ENCODE measurements at regions not wholly inside any gene's neighbourhood (a gene's known extent, or its start where the extent isn't known, plus 50 kb on each side); places are given as distances from the start of the nearest gene placed in this dataset.

GRCh38 chr1:69410893-69411292, 156.8 kb upstream of the LRRC7 start:
- no peak for ATAC-seq
- TF ChIP-seq OSR1 (CRISPR knock-in tag; IDR thresholded peaks at IDR 0.05) (no peak), SNAI2 (CRISPR knock-in tag; IDR thresholded peaks at IDR 0.05) (no peak), ZC3H10 (CRISPR knock-in tag; IDR thresholded peaks at IDR 0.05) (no peak), GLIS3 (CRISPR knock-in tag; IDR thresholded peaks at IDR 0.05) (no peak), RARB (CRISPR knock-in tag; IDR thresholded peaks at IDR 0.05) (no peak), ARNTL (CRISPR knock-in tag; IDR thresholded peaks at IDR 0.05; ENCODE audit: borderline replicate concordance, low read depth) (no peak), ESRRG (CRISPR knock-in tag; IDR thresholded peaks at IDR 0.05) (no peak), TCF4 (CRISPR knock-in tag; IDR thresholded peaks at IDR 0.05; ENCODE audit: borderline replicate concordance) (no peak), CSDC2 (CRISPR knock-in tag; IDR thresholded peaks at IDR 0.05) (no peak), ZNF565 (CRISPR knock-in tag; conservative IDR thresholded peaks at IDR 0.05; ENCODE audit: low read depth) (no peak), TOX (CRISPR knock-in tag; IDR thresholded peaks at IDR 0.05; ENCODE audit: borderline replicate concordance) (no peak), ZNF70 (CRISPR knock-in tag; IDR thresholded peaks at IDR 0.05) (no peak), ISL1 (CRISPR knock-in tag; IDR thresholded peaks at IDR 0.05) (no peak), ZNF8 (CRISPR knock-in tag; IDR thresholded peaks at IDR 0.05) (no peak)
- TF ChIP-seq, protein P1, sequence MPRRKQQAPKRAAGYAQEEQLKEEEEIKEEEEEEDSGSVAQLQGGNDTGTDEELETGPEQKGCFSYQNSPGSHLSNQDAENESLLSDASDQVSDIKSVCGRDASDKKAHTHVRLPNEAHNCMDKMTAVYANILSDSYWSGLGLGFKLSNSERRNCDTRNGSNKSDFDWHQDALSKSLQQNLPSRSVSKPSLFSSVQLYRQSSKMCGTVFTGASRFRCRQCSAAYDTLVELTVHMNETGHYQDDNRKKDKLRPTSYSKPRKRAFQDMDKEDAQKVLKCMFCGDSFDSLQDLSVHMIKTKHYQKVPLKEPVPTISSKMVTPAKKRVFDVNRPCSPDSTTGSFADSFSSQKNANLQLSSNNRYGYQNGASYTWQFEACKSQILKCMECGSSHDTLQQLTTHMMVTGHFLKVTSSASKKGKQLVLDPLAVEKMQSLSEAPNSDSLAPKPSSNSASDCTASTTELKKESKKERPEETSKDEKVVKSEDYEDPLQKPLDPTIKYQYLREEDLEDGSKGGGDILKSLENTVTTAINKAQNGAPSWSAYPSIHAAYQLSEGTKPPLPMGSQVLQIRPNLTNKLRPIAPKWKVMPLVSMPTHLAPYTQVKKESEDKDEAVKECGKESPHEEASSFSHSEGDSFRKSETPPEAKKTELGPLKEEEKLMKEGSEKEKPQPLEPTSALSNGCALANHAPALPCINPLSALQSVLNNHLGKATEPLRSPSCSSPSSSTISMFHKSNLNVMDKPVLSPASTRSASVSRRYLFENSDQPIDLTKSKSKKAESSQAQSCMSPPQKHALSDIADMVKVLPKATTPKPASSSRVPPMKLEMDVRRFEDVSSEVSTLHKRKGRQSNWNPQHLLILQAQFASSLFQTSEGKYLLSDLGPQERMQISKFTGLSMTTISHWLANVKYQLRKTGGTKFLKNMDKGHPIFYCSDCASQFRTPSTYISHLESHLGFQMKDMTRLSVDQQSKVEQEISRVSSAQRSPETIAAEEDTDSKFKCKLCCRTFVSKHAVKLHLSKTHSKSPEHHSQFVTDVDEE (CRISPR knock-in tag; IDR thresholded peaks at IDR 0.05) = no peak
- TF ChIP-seq, protein P2, sequence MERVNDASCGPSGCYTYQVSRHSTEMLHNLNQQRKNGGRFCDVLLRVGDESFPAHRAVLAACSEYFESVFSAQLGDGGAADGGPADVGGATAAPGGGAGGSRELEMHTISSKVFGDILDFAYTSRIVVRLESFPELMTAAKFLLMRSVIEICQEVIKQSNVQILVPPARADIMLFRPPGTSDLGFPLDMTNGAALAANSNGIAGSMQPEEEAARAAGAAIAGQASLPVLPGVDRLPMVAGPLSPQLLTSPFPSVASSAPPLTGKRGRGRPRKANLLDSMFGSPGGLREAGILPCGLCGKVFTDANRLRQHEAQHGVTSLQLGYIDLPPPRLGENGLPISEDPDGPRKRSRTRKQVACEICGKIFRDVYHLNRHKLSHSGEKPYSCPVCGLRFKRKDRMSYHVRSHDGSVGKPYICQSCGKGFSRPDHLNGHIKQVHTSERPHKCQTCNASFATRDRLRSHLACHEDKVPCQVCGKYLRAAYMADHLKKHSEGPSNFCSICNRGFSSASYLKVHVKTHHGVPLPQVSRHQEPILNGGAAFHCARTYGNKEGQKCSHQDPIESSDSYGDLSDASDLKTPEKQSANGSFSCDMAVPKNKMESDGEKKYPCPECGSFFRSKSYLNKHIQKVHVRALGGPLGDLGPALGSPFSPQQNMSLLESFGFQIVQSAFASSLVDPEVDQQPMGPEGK (CRISPR knock-in tag; IDR thresholded peaks at IDR 0.05; ENCODE audit: borderline replicate concordance) = no peak
- TF ChIP-seq, protein P3, sequence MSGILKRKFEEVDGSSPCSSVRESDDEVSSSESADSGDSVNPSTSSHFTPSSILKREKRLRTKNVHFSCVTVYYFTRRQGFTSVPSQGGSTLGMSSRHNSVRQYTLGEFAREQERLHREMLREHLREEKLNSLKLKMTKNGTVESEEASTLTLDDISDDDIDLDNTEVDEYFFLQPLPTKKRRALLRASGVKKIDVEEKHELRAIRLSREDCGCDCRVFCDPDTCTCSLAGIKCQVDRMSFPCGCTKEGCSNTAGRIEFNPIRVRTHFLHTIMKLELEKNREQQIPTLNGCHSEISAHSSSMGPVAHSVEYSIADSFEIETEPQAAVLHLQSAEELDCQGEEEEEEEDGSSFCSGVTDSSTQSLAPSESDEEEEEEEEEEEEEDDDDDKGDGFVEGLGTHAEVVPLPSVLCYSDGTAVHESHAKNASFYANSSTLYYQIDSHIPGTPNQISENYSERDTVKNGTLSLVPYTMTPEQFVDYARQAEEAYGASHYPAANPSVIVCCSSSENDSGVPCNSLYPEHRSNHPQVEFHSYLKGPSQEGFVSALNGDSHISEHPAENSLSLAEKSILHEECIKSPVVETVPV (CRISPR knock-in tag; IDR thresholded peaks at IDR 0.05) = no peak
- TF ChIP-seq, protein P4, sequence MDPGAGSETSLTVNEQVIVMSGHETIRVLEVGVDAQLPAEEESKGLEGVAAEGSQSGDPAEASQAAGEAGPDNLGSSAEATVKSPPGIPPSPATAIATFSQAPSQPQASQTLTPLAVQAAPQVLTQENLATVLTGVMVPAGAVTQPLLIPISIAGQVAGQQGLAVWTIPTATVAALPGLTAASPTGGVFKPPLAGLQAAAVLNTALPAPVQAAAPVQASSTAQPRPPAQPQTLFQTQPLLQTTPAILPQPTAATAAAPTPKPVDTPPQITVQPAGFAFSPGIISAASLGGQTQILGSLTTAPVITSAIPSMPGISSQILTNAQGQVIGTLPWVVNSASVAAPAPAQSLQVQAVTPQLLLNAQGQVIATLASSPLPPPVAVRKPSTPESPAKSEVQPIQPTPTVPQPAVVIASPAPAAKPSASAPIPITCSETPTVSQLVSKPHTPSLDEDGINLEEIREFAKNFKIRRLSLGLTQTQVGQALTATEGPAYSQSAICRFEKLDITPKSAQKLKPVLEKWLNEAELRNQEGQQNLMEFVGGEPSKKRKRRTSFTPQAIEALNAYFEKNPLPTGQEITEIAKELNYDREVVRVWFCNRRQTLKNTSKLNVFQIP (CRISPR knock-in tag; IDR thresholded peaks at IDR 0.05; ENCODE audit: borderline replicate concordance, low read depth) = no peak

- no peak for TF ChIP-seq TOX (CRISPR knock-in tag; IDR thresholded peaks at IDR 0.05; ENCODE audit: borderline replicate concordance)
- no peak for TF ChIP-seq ZNF565 (CRISPR knock-in tag; conservative IDR thresholded peaks at IDR 0.05; ENCODE audit: low read depth)
- no peak for TF ChIP-seq TCF4 (CRISPR knock-in tag; IDR thresholded peaks at IDR 0.05; ENCODE audit: borderline replicate concordance)
- TF ChIP-seq ZFP30 (CRISPR knock-in tag; IDR thresholded peaks at IDR 0.05) = no peak
- TF ChIP-seq RARB (CRISPR knock-in tag; IDR thresholded peaks at IDR 0.05) = no peak
- no peak for TF ChIP-seq GLIS3 (CRISPR knock-in tag; IDR thresholded peaks at IDR 0.05)
- no peak for ATAC-seq
Measured at GRCh38 chr1:69411617-69412016, 156.1 kb upstream of the LRRC7 start.

GRCh38 chr1:69413129-69413528, 154.6 kb upstream of the LRRC7 start:
- ATAC-seq = no peak
- TF ChIP-seq, protein P1 (CRISPR knock-in tag; IDR thresholded peaks at IDR 0.05) = no peak
- TF ChIP-seq CSDC2 (CRISPR knock-in tag; IDR thresholded peaks at IDR 0.05) (no peak), ZFP3 (CRISPR knock-in tag; IDR thresholded peaks at IDR 0.05) (no peak), TCF4 (CRISPR knock-in tag; IDR thresholded peaks at IDR 0.05; ENCODE audit: borderline replicate concordance) (no peak), ZC3H10 (CRISPR knock-in tag; IDR thresholded peaks at IDR 0.05) (no peak), OSR1 (CRISPR knock-in tag; IDR thresholded peaks at IDR 0.05) (no peak), ZNF565 (CRISPR knock-in tag; conservative IDR thresholded peaks at IDR 0.05; ENCODE audit: low read depth) (no peak), CREB5 (CRISPR knock-in tag; IDR thresholded peaks at IDR 0.05; ENCODE audit: low read depth) (no peak)
- TF ChIP-seq, protein P2 (CRISPR knock-in tag; IDR thresholded peaks at IDR 0.05; ENCODE audit: borderline replicate concordance) = no peak
- TF ChIP-seq, protein P3 (CRISPR knock-in tag; IDR thresholded peaks at IDR 0.05) = no peak
